Transverse colon (tissue), 4 donors: ENCODE measurements at regions not wholly inside any gene's neighbourhood (a gene's known extent, or its start where the extent isn't known, plus 50 kb on each side); places are given as distances from the start of the nearest gene placed in this dataset.

Experiments used
- DNase-seq: peaks from one replicate; pipeline ENCODE4 v3.0.0-alpha.2; 2019
- H3K27ac ChIP-seq, 4 donors: fragments of 200-600 bp; sonication (generic); 2 replicates each; pipeline ENCODE4 v1.5.1; 2016 to 2018; ENCODE audit warnings: inconsistent platforms in 4 of 4
- H3K27me3 ChIP-seq: fragments of 200-600 bp; sonication (generic); 2 replicates; pipeline ENCODE4 v1.5.1; 2017; ENCODE audit warnings: inconsistent platforms
- H3K36me3 ChIP-seq, 4 donors: fragments of 200-600 bp; sonication (generic); 2 replicates each; pipeline ENCODE4 v1.5.1; 2017 to 2019; ENCODE audit warnings: inconsistent platforms in 4 of 4
- H3K4me1 ChIP-seq, 4 donors: fragments of 200-600 bp; sonication (generic); 2 replicates each; pipeline ENCODE4 v1.5.1; 2017 to 2020; ENCODE audit warnings: inconsistent platforms in 4 of 4
- H3K4me3 ChIP-seq, 4 donors: fragments of 200-600 bp; sonication (generic); 1 replicate in 1 of 4; 2 replicates in 3 of 4; pipeline versions ENCODE4 v1.5.1 to v1.6.1; 2017 to 2019; ENCODE audit warnings: inconsistent platforms in 4 of 4
- H3K9me3 ChIP-seq, 2 donors: fragments of 200-600 bp; sonication (generic); 2 replicates each; pipeline ENCODE4 v1.5.1; 2017 to 2019; ENCODE audit warnings: inconsistent platforms in 2 of 2
- EP300 ChIP-seq: sonication (generic); formaldehyde crosslinking; IDR thresholded peaks from one replicate; pipeline ENCODE4 v1.6.1; 2017; ENCODE audit warnings: antibody characterized with exemption, low read depth
- POLR2A ChIP-seq: fragments of 450-650 bp; IDR thresholded peaks from one replicate; pipeline ENCODE4 v1.6.1; 2016; ENCODE audit warnings: antibody characterized with exemption, mild to moderate bottlenecking, moderate library complexity
- POLR2AphosphoS5 ChIP-seq, 3 donors: sonication (generic); formaldehyde crosslinking; IDR thresholded peaks; one replicate each; pipeline ENCODE4 v1.6.1; 2016; ENCODE audit warnings: antibody characterized with exemption in 3 of 3
- WGBS, 2 donors: methylation state at CpG; one replicate each; pipeline ENCODE4 v1.1.5; 2018; ENCODE audit warnings: low coverage in 1 of 2; 5-methylcytosine and 5-hydroxymethylcytosine counted together
- in situ Hi-C, 4 donors: fragments of 200-750 bp; cut with MboI; loops; one replicate each; pipeline versions ENCODE4 v1.15.0 to v1.15.1; 2017; ENCODE audit warnings: low sequenced_read_pairs in 3 of 4, low pct_ligation_motif_present in 1 of 4, low pct_unique_long_range_greater_than_20kb in 1 of 4
- intact Hi-C: fragments of 100-400 bp; cut with DNase I; formaldehyde crosslinking; loops from one replicate; pipeline ENCODE4 v1.15.1; 2023; ENCODE audit warnings: low total_unique reads
- TF ChIP-seq, protein P1 (sequence below), 5 experiments: fragments of 200-600 bp in 3 of 5; fragments of 450-650 bp in 2 of 5; sonication (generic) in 3 of 5; IDR thresholded peaks; 1 replicate in 2 of 5; 2 replicates in 3 of 5; pipeline ENCODE4 v1.5.1; 2016 to 2017; ENCODE audit warnings: antibody characterized with exemption in 5 of 5, inconsistent platforms in 3 of 5, mild to moderate bottlenecking in 2 of 5, moderate library complexity in 1 of 5

DNA sequence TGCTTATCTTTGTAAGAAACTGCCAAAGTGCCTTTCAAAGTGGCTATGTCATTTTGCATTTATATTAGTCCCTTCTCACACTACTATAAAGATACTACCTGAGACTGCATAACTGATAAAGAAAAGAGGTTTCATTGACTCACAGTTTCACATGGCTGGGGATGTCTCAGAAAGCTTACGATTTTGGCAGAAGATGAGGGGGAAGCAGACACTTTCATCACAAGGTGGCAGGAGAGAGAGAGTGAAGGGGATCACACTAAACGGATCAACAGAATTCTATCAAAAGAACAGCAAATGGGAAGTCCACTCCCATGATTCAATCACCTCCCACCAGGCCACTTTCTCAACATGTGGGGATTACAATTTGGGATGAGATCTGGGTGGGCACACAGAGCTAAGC, 1352.0 kb upstream of the B3GALT2 start:
- no peaks in the 10 kb centered on the region for H3K27me3 ChIP-seq
- no peak overlapping the region for H3K27ac ChIP-seq
- H3K9me3 ChIP-seq = no peaks in the 10 kb centered on the region
- DNase-seq = no peak
- TF ChIP-seq EP300 (no peak), POLR2A (no peak), POLR2AphosphoS5 (IDR thresholded peaks at IDR 0.05) (no peak)
- TF ChIP-seq, protein P1, sequence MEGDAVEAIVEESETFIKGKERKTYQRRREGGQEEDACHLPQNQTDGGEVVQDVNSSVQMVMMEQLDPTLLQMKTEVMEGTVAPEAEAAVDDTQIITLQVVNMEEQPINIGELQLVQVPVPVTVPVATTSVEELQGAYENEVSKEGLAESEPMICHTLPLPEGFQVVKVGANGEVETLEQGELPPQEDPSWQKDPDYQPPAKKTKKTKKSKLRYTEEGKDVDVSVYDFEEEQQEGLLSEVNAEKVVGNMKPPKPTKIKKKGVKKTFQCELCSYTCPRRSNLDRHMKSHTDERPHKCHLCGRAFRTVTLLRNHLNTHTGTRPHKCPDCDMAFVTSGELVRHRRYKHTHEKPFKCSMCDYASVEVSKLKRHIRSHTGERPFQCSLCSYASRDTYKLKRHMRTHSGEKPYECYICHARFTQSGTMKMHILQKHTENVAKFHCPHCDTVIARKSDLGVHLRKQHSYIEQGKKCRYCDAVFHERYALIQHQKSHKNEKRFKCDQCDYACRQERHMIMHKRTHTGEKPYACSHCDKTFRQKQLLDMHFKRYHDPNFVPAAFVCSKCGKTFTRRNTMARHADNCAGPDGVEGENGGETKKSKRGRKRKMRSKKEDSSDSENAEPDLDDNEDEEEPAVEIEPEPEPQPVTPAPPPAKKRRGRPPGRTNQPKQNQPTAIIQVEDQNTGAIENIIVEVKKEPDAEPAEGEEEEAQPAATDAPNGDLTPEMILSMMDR (IDR thresholded peaks at IDR 0.05) = no peak
- no peaks in the 10 kb centered on the region for H3K36me3 ChIP-seq
- WGBS, 2 donors = 43 to 56% methylated on average over 1 to 2 of the region's 2 CpGs
- H3K4me3 ChIP-seq = no peak overlapping the region
- intact Hi-C loops = no loop called here
- no peaks in the 10 kb centered on the region for H3K4me1 ChIP-seq
- in situ Hi-C loops = no loop called here

DNA sequence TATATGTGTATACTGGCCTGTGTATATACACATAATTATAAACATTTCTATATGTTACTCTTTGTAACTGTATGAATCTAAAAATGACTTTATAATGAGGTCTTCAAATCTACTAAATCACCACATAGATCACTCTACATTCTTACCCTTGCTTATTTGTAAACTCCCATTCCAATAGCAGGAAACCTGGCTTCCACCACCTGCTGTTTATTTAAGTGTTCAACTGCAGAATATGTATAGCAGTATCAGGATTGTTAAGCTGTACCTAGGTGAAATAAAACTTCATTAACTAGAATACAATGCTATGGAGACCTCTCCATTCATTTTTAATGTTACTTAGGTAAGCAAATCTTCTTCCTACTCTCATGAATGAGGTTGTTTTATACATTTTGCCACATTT, 1351.1 kb upstream of the B3GALT2 start:
- no peaks in the 10 kb centered on the region for H3K27me3 ChIP-seq
- intact Hi-C loops (no loop called here), in situ Hi-C loops (no loop called here)
- no peaks in the 10 kb centered on the region for H3K9me3 ChIP-seq
- TF ChIP-seq POLR2AphosphoS5 (IDR thresholded peaks at IDR 0.05) (no peak), POLR2A (no peak), EP300 (no peak)
- TF ChIP-seq, protein P1 (IDR thresholded peaks at IDR 0.05) = no peak
- H3K4me1 ChIP-seq = no peaks in the 10 kb centered on the region
- H3K36me3 ChIP-seq = no peaks in the 10 kb centered on the region
- no peak overlapping the region for H3K4me3 ChIP-seq
- no peak overlapping the region for H3K27ac ChIP-seq
- no peak for DNase-seq

DNA sequence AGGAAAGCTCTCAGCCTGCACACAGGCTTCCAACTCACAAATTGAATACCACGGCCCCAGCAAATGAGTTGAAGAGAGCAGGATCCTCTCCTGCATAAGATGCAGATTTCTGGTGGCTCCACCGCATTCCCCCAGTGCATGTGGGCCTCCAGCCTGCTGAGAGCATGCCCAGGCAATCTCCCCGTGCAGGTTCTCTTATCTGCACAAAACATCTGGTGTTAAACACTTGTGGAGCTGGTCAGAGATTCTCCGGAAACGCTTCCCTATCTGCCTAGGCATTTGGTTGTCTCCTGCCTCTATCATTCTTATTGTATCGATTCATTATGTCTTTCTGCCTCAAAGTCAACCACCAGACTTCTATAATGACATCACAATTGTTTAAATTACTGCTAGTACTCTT, 1349.0 kb upstream of the B3GALT2 start:
- no peak for TF ChIP-seq POLR2AphosphoS5 (IDR thresholded peaks at IDR 0.05)
- TF ChIP-seq POLR2A = no peak
- TF ChIP-seq EP300 = no peak
- TF ChIP-seq, protein P1 (IDR thresholded peaks at IDR 0.05) = no peak
- in situ Hi-C loops = no loop called here
- WGBS, 2 donors = 35 to 50% methylated on average over 3 to 6 of the region's 6 CpGs
- no peak overlapping the region for H3K27ac ChIP-seq
- H3K4me1 ChIP-seq = no peaks in the 10 kb centered on the region
- no peak overlapping the region for H3K4me3 ChIP-seq
- intact Hi-C loops = no loop called here
- no peaks in the 10 kb centered on the region for H3K27me3 ChIP-seq
- no peaks in the 10 kb centered on the region for H3K36me3 ChIP-seq
- H3K9me3 ChIP-seq = no peaks in the 10 kb centered on the region
- DNase-seq = no peak

DNA sequence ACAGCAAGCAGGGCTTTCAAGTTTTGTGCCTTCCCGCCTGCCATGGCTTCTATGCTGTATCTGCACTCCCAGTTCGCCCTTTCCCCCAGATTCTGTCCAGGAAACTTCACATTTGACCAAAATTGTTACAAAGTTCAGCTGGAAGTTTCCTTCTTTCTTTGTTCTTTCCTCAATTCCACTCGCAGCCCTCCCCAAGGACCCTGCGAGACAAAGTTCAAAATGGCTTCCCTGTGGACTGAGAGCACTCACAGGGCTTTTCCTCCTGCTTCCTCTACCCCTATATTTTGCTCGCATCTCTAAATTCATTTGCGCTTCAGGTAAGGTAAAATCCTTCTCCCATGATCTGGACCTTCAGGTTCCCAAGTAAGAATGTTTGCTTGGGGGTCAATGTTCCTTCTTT, 1348.4 kb upstream of the B3GALT2 start:
- WGBS, 2 donors = 75 to 77% methylated on average over 3 to 6 of the region's 6 CpGs
- TF ChIP-seq, protein P1 (IDR thresholded peaks at IDR 0.05) = no peak
- no peak for TF ChIP-seq POLR2AphosphoS5 (IDR thresholded peaks at IDR 0.05)
- TF ChIP-seq POLR2A = no peak
- TF ChIP-seq EP300 = no peak
- intact Hi-C loops = no loop called here
- H3K9me3 ChIP-seq = no peaks in the 10 kb centered on the region
- H3K36me3 ChIP-seq = no peaks in the 10 kb centered on the region
- in situ Hi-C loops = no loop called here
- no peak overlapping the region for H3K4me3 ChIP-seq
- no peaks in the 10 kb centered on the region for H3K4me1 ChIP-seq
- DNase-seq = no peak
- H3K27ac ChIP-seq = no peak overlapping the region
- H3K27me3 ChIP-seq = no peaks in the 10 kb centered on the region
